Tibial nerve (tissue), 4 donors: ENCODE measurements at regions not wholly inside any gene's neighbourhood (a gene's known extent, or its start where the extent isn't known, plus 50 kb on each side); places are given as distances from the start of the nearest gene placed in this dataset.

Experiments
- DNase-seq, 2 donors: peaks; one replicate each; pipeline ENCODE4 v3.0.0-alpha.2; 2019; ENCODE audit warnings: low spot score in 2 of 2
- H3K27ac ChIP-seq, 4 donors: fragments of 200-600 bp; sonication (generic) in 3 of 4; one replicate each; pipeline ENCODE4 v1.5.1; 2017 to 2019; ENCODE audit warnings: mild to moderate bottlenecking in 1 of 4
- H3K27me3 ChIP-seq, 2 donors: fragments of 200-600 bp; sonication (generic) in 1 of 2; one replicate each; pipeline versions ENCODE4 v1.5.1 to v1.6.0; 2017 to 2019
- H3K36me3 ChIP-seq, 3 donors: fragments of 200-600 bp; sonication (generic); one replicate each; pipeline ENCODE4 v1.5.1; 2018 to 2019
- H3K4me1 ChIP-seq, 4 donors: fragments of 200-600 bp; sonication (generic) in 3 of 4; one replicate each; pipeline ENCODE4 v1.5.1; 2017 to 2019
- H3K4me3 ChIP-seq, 4 donors: fragments of 200-600 bp; sonication (generic) in 3 of 4; one replicate each; pipeline ENCODE4 v1.5.1; 2017 to 2019; ENCODE audit warnings: mild to moderate bottlenecking in 1 of 4, moderate library complexity in 1 of 4
- H3K9me3 ChIP-seq, 4 donors: fragments of 200-600 bp; sonication (generic) in 3 of 4; one replicate each; pipeline ENCODE4 v1.5.1; 2017 to 2019
- CTCF ChIP-seq, 5 experiments: fragments of 200-600 bp in 3 of 5; fragments of 450-650 bp in 2 of 5; sonication (generic) in 3 of 5; IDR thresholded peaks; one replicate each; pipeline ENCODE4 v1.5.1; 2016 to 2019; ENCODE audit warnings: antibody characterized with exemption in 5 of 5, mild to moderate bottlenecking in 3 of 5, moderate library complexity in 2 of 5
- EP300 ChIP-seq, 2 donors: sonication (generic); formaldehyde crosslinking; IDR thresholded peaks; one replicate each; pipeline ENCODE4 v1.6.1; 2017; ENCODE audit warnings: antibody characterized with exemption in 2 of 2, mild to moderate bottlenecking in 1 of 2
- POLR2A ChIP-seq, 2 donors: fragments of 450-650 bp; IDR thresholded peaks; one replicate each; pipeline ENCODE4 v1.6.1; 2017; ENCODE audit warnings: antibody characterized with exemption in 2 of 2, mild to moderate bottlenecking in 2 of 2, moderate library complexity in 2 of 2
- whole genome bisulfite sequencing, 2 donors: methylation state at CpG; one replicate each; pipeline ENCODE4 v1.1.5; 2018; 5-methylcytosine and 5-hydroxymethylcytosine counted together

GRCh38 chr5:107296572-107296971 is 374.2 kb downstream of the EFNA5 start:
- no peaks in the 10 kb centered on the region for H3K36me3 ChIP-seq
- no peak overlapping the region for H3K4me3 ChIP-seq
- H3K9me3 ChIP-seq, result no peaks in the 10 kb centered on the region
- WGBS, 2 donors, result 64 to 67% methylated on average over 2 of the region's 2 CpGs
- no peak for DNase-seq
- no peaks in the 10 kb centered on the region for H3K27me3 ChIP-seq
- H3K4me1 ChIP-seq, result peaks cover 0 to 11% (median 0%) of the 10 kb centered on the region in 4 donors
- TF ChIP-seq EP300 (IDR thresholded peaks at IDR 0.05) (no peak), POLR2A (IDR thresholded peaks at IDR 0.05) (no peak), CTCF (IDR thresholded peaks at IDR 0.05) (no peak)
- H3K27ac ChIP-seq, result no peak overlapping the region

- no peak for DNase-seq
- Histone ChIP-seq H3K4me3 (no peak overlapping the region), H3K36me3 (no peaks in the 10 kb centered on the region), H3K9me3 (no peaks in the 10 kb centered on the region), H3K4me1 (peaks cover 0 to 10% (median 0%) of the 10 kb centered on the region in 4 donors), H3K27me3 (no peaks in the 10 kb centered on the region), H3K27ac (no peak overlapping the region)
- WGBS, 2 donors, result 90 to 95% methylated on average over 2 of the region's 2 CpGs
- no peak for TF ChIP-seq POLR2A (IDR thresholded peaks at IDR 0.05)
- TF ChIP-seq EP300 (IDR thresholded peaks at IDR 0.05), result no peak
- TF ChIP-seq CTCF (IDR thresholded peaks at IDR 0.05), result no peak
Observed at GRCh38 chr5:107295914-107296313, 374.8 kb downstream of the EFNA5 start.

GRCh38 chr5:107294669-107295068 is 376.1 kb downstream of the EFNA5 start:
- Histone ChIP-seq H3K9me3 (no peaks in the 10 kb centered on the region), H3K4me1 (peaks cover 0 to 6% (median 0%) of the 10 kb centered on the region in 4 donors), H3K4me3 (no peak overlapping the region), H3K27ac (no peak overlapping the region), H3K27me3 (no peaks in the 10 kb centered on the region), H3K36me3 (no peaks in the 10 kb centered on the region)
- no peak for DNase-seq
- 60 to 67% methylated on average over 1 of the region's 1 CpG for WGBS, 2 donors
- TF ChIP-seq CTCF (IDR thresholded peaks at IDR 0.05) (no peak), POLR2A (IDR thresholded peaks at IDR 0.05) (no peak), EP300 (IDR thresholded peaks at IDR 0.05) (no peak)

- Histone ChIP-seq H3K36me3 (no peaks in the 10 kb centered on the region), H3K4me3 (no peak overlapping the region), H3K9me3 (no peaks in the 10 kb centered on the region), H3K27ac (no peak overlapping the region), H3K4me1 (peaks cover 0 to 6% (median 0%) of the 10 kb centered on the region in 4 donors), H3K27me3 (no peaks in the 10 kb centered on the region)
- no peak for TF ChIP-seq CTCF (IDR thresholded peaks at IDR 0.05)
- no peak for TF ChIP-seq POLR2A (IDR thresholded peaks at IDR 0.05)
- TF ChIP-seq EP300 (IDR thresholded peaks at IDR 0.05), result no peak
- no peak for DNase-seq
Observed at GRCh38 chr5:107294211-107294550, 376.6 kb downstream of the EFNA5 start.

- Histone ChIP-seq H3K27ac (no peak overlapping the region), H3K4me3 (no peak overlapping the region), H3K4me1 (peaks cover 0 to 6% (median 0%) of the 10 kb centered on the region in 4 donors), H3K27me3 (no peaks in the 10 kb centered on the region), H3K36me3 (no peaks in the 10 kb centered on the region), H3K9me3 (no peaks in the 10 kb centered on the region)
- WGBS, 2 donors, result 58 to 64% methylated on average over 8 of the region's 8 CpGs
- TF ChIP-seq CTCF (IDR thresholded peaks at IDR 0.05) (no peak), POLR2A (IDR thresholded peaks at IDR 0.05) (no peak), EP300 (IDR thresholded peaks at IDR 0.05) (no peak)
- DNase-seq, result no peak
Observed at GRCh38 chr5:107293541-107294210, 377.1 kb downstream of the EFNA5 start.
